ENCODE measurements at regions not wholly inside any gene's neighbourhood (a gene's known extent, or its start where the extent isn't known, plus 50 kb on each side); places are given as distances from the start of the nearest gene placed in this dataset.

GRCh38 chr5:92472981-92473566, 1090.0 kb upstream of the ARRDC3 start:
- Histone ChIP-seq H3K4me3 (ENCODE audit: low read depth, low read length) (no peak overlapping the region), H3K9me3 (ENCODE audit: control insufficient read depth, insufficient read depth, low read length) (no peaks in the 10 kb centered on the region), H3K27ac (ENCODE audit: low read depth, low read length) (no peak overlapping the region), H3K4me1 (ENCODE audit: control insufficient read depth, insufficient read depth, low read length) (no peaks in the 10 kb centered on the region), H3K27me3 (ENCODE audit: control insufficient read depth, insufficient read depth, low read length) (no peaks in the 10 kb centered on the region), H3K36me3 (ENCODE audit: control insufficient read depth, insufficient read depth, low read length) (no peaks in the 10 kb centered on the region)
- DNase-seq (ENCODE audit: low read depth in 4 of 6, low spot score in 6 of 6) = no peak
- no CpG with 5 or more reads among the region's 1 CpG for WGBS (ENCODE audit: insufficient coverage)

- Histone ChIP-seq H3K4me3 (ENCODE audit: low read depth, low read length) (no peak overlapping the region), H3K4me1 (ENCODE audit: control insufficient read depth, insufficient read depth, low read length) (no peaks in the 10 kb centered on the region), H3K27me3 (ENCODE audit: control insufficient read depth, insufficient read depth, low read length) (no peaks in the 10 kb centered on the region), H3K36me3 (ENCODE audit: control insufficient read depth, insufficient read depth, low read length) (no peaks in the 10 kb centered on the region), H3K9me3 (ENCODE audit: control insufficient read depth, insufficient read depth, low read length) (no peaks in the 10 kb centered on the region), H3K27ac (ENCODE audit: low read depth, low read length) (no peak overlapping the region)
- no CpG with 5 or more reads among the region's 2 CpGs for WGBS (ENCODE audit: insufficient coverage)
- no peak for DNase-seq (ENCODE audit: low read depth in 4 of 6, low spot score in 6 of 6)
Observed at GRCh38 chr5:92471861-92472260, 1088.7 kb upstream of the ARRDC3 start.

DNA sequence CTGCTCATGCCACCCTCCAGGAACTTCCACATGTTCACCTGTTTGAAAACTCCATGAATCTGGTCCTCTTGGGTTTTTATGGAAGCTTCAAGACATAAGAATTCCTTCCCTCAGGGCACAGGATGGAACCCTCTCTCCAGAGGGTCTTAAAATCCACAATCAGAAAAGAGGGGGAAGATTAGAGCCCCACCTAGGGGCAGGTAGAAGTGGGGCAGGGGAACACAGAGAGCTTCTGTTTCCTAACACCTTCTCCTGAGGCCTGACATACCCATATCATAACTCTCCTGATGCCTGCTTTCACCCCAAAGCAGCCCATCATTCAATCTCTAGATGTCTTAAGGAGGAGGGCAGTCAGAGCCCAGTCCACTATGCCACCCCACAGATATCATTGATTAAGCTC, 1087.7 kb upstream of the ARRDC3 start:
- Histone ChIP-seq H3K4me3 (ENCODE audit: low read depth, low read length) (no peak overlapping the region), H3K36me3 (ENCODE audit: control insufficient read depth, insufficient read depth, low read length) (no peaks in the 10 kb centered on the region), H3K27me3 (ENCODE audit: control insufficient read depth, insufficient read depth, low read length) (no peaks in the 10 kb centered on the region), H3K27ac (ENCODE audit: low read depth, low read length) (no peak overlapping the region), H3K4me1 (ENCODE audit: control insufficient read depth, insufficient read depth, low read length) (no peaks in the 10 kb centered on the region), H3K9me3 (ENCODE audit: control insufficient read depth, insufficient read depth, low read length) (no peaks in the 10 kb centered on the region)
- DNase-seq (ENCODE audit: low read depth in 4 of 6, low spot score in 6 of 6) = no peak

DNA sequence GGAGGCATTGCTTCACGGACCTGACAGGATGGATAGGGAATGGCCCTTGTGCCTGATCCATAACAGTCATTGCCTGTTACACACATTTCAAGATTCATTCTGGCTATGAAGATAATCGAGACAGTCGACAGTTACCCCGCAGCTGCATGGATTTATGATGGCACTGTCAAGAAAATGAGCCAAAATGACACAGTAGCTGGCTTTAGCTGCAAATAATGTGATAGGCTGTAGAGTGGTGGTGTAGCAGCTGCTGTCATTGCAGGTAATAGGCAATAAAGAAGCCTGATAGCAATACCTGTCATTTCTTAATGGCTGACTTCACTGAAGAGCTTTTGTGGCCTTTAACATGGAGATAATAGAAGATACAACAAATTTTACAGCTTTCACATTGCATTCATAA, 1085.2 kb upstream of the ARRDC3 start:
- 40% methylated on average over 1 of the region's 4 CpGs for WGBS (ENCODE audit: insufficient coverage)
- peak in 2 of 6 donors; percentile 4 to 87 for DNase-seq (ENCODE audit: low read depth in 4 of 6, low spot score in 6 of 6)

GRCh38 chr5:92467695-92468094, 1084.6 kb upstream of the ARRDC3 start:
- DNase-seq (ENCODE audit: low read depth in 4 of 6, low spot score in 6 of 6) = no peak
- Histone ChIP-seq H3K36me3 (ENCODE audit: control insufficient read depth, insufficient read depth, low read length) (no peaks in the 10 kb centered on the region), H3K4me1 (ENCODE audit: control insufficient read depth, insufficient read depth, low read length) (no peaks in the 10 kb centered on the region), H3K9me3 (ENCODE audit: control insufficient read depth, insufficient read depth, low read length) (no peaks in the 10 kb centered on the region), H3K27me3 (ENCODE audit: control insufficient read depth, insufficient read depth, low read length) (no peaks in the 10 kb centered on the region), H3K4me3 (ENCODE audit: low read depth, low read length) (no peak overlapping the region), H3K27ac (ENCODE audit: low read depth, low read length) (no peak overlapping the region)
- WGBS (ENCODE audit: insufficient coverage) = no CpG with 5 or more reads among the region's 3 CpGs

More for the DNA sequence above, 1085.2 kb upstream of the ARRDC3 start:
- Histone ChIP-seq H3K9me3 (ENCODE audit: control insufficient read depth, insufficient read depth, low read length) (no peaks in the 10 kb centered on the region), H3K36me3 (ENCODE audit: control insufficient read depth, insufficient read depth, low read length) (no peaks in the 10 kb centered on the region), H3K27ac (ENCODE audit: low read depth, low read length) (no peak overlapping the region), H3K4me1 (ENCODE audit: control insufficient read depth, insufficient read depth, low read length) (no peaks in the 10 kb centered on the region), H3K27me3 (ENCODE audit: control insufficient read depth, insufficient read depth, low read length) (no peaks in the 10 kb centered on the region), H3K4me3 (ENCODE audit: low read depth, low read length) (no peak overlapping the region)

DNA sequence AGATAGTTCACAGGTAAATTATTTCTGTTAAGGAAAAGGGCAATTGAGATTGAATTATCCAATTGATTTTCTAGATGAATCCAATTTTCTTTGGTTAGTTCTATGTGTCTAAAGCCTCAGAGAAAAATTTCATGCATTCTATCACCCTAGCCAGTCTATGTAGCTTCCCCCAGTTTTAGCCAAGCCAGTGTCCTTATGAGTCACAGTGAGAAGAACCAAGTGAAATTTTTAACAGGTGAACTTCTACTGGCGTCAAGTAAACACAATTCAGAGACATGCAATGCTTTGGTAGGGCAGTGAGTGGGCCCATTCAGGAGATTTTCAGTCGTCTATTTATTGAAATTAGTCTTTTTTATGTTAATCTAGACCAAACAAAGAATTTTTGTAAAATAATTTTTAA, 1077.4 kb upstream of the ARRDC3 start:
- 100% methylated on average over 1 of the region's 2 CpGs for WGBS (ENCODE audit: insufficient coverage)
- no peak for DNase-seq (ENCODE audit: low read depth in 4 of 6, low spot score in 6 of 6)
- no peak overlapping the region for H3K4me3 ChIP-seq (ENCODE audit: low read depth, low read length)
- H3K27ac ChIP-seq (ENCODE audit: low read depth, low read length) = no peak overlapping the region
- no peaks in the 10 kb centered on the region for H3K36me3 ChIP-seq (ENCODE audit: control insufficient read depth, insufficient read depth, low read length)
- no peaks in the 10 kb centered on the region for H3K27me3 ChIP-seq (ENCODE audit: control insufficient read depth, insufficient read depth, low read length)
- H3K9me3 ChIP-seq (ENCODE audit: control insufficient read depth, insufficient read depth, low read length) = no peaks in the 10 kb centered on the region
- H3K4me1 ChIP-seq (ENCODE audit: control insufficient read depth, insufficient read depth, low read length) = no peaks in the 10 kb centered on the region

DNA sequence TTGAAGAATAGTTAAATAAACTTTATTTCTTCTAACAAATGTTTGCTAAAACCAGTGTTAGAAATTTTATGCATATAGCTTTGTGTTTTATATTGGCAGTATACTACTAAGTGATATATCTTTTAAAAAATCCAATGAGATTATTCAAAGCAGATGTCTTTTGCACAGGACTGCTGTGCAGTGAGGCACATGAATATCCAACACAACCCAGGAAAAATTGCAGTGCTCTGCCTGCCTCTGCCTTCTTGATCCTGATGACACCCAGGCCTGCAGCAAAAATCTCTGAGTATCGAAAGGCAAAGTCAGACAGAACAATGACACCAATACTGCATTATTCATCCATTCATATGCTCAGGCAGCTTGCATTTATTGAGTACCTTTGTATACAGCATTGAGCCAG, 1076.5 kb upstream of the ARRDC3 start:
- no peak for DNase-seq (ENCODE audit: low read depth in 4 of 6, low spot score in 6 of 6)
- WGBS (ENCODE audit: insufficient coverage) = no CpG with 5 or more reads among the region's 1 CpG
- no peak overlapping the region for H3K27ac ChIP-seq (ENCODE audit: low read depth, low read length)
- no peaks in the 10 kb centered on the region for H3K9me3 ChIP-seq (ENCODE audit: control insufficient read depth, insufficient read depth, low read length)
- no peaks in the 10 kb centered on the region for H3K27me3 ChIP-seq (ENCODE audit: control insufficient read depth, insufficient read depth, low read length)
- H3K36me3 ChIP-seq (ENCODE audit: control insufficient read depth, insufficient read depth, low read length) = no peaks in the 10 kb centered on the region
- no peak overlapping the region for H3K4me3 ChIP-seq (ENCODE audit: low read depth, low read length)
- H3K4me1 ChIP-seq (ENCODE audit: control insufficient read depth, insufficient read depth, low read length) = no peaks in the 10 kb centered on the region

GRCh38 chr5:92455011-92455410, 1071.9 kb upstream of the ARRDC3 start:
- Histone ChIP-seq H3K4me3 (ENCODE audit: low read depth, low read length) (no peak overlapping the region), H3K36me3 (ENCODE audit: control insufficient read depth, insufficient read depth, low read length) (no peaks in the 10 kb centered on the region), H3K27ac (ENCODE audit: low read depth, low read length) (no peak overlapping the region), H3K27me3 (ENCODE audit: control insufficient read depth, insufficient read depth, low read length) (no peaks in the 10 kb centered on the region), H3K9me3 (ENCODE audit: control insufficient read depth, insufficient read depth, low read length) (no peaks in the 10 kb centered on the region), H3K4me1 (ENCODE audit: control insufficient read depth, insufficient read depth, low read length) (no peaks in the 10 kb centered on the region)
- 100% methylated on average over 1 of the region's 3 CpGs for WGBS (ENCODE audit: insufficient coverage)
- DNase-seq (ENCODE audit: low read depth in 4 of 6, low spot score in 6 of 6) = no peak

DNA sequence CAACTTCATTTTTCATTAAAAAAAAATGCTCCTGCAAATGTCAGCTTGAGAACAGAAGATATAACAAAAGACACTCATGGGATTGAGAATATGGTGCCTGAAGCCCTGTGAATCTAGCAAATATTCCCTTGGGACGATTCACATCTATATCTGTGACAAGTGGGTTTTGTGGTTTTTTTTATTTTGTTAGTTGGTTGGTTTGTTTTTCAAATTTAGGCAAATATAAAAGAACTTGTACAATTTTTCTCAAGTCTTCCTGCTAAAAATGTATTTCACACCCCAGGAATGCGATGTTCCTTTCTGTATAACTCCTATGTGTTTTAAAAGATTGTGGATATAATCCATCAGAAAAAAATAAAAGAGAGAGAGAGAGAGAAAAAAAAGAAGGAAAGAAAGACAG, 1061.8 kb upstream of the ARRDC3 start:
- Histone ChIP-seq H3K36me3 (ENCODE audit: control insufficient read depth, insufficient read depth, low read length) (no peaks in the 10 kb centered on the region), H3K4me1 (ENCODE audit: control insufficient read depth, insufficient read depth, low read length) (no peaks in the 10 kb centered on the region), H3K27ac (ENCODE audit: low read depth, low read length) (no peak overlapping the region), H3K9me3 (ENCODE audit: control insufficient read depth, insufficient read depth, low read length) (no peaks in the 10 kb centered on the region), H3K27me3 (ENCODE audit: control insufficient read depth, insufficient read depth, low read length) (no peaks in the 10 kb centered on the region), H3K4me3 (ENCODE audit: low read depth, low read length) (no peak overlapping the region)
- WGBS (ENCODE audit: insufficient coverage) = no CpG with 5 or more reads among the region's 2 CpGs
- no peak for DNase-seq (ENCODE audit: low read depth in 4 of 6, low spot score in 6 of 6)

- Histone ChIP-seq H3K4me3 (ENCODE audit: low read depth, low read length) (no peak overlapping the region), H3K9me3 (ENCODE audit: control insufficient read depth, insufficient read depth, low read length) (peaks cover 4% of the 10 kb centered on the region), H3K36me3 (ENCODE audit: control insufficient read depth, insufficient read depth, low read length) (no peaks in the 10 kb centered on the region), H3K4me1 (ENCODE audit: control insufficient read depth, insufficient read depth, low read length) (no peaks in the 10 kb centered on the region), H3K27ac (ENCODE audit: low read depth, low read length) (no peak overlapping the region), H3K27me3 (ENCODE audit: control insufficient read depth, insufficient read depth, low read length) (no peaks in the 10 kb centered on the region)
- DNase-seq (ENCODE audit: low read depth in 4 of 6, low spot score in 6 of 6) = no peak
- WGBS (ENCODE audit: insufficient coverage) = 95% methylated on average over 3 of the region's 3 CpGs
Observed at GRCh38 chr5:92435781-92436180, 1052.7 kb upstream of the ARRDC3 start.
